ENCODE measurements at regions not wholly inside any gene's neighbourhood (a gene's known extent, or its start where the extent isn't known, plus 50 kb on each side); places are given as distances from the start of the nearest gene placed in this dataset.

- no peak overlapping the region for H3K27ac ChIP-seq
- H3K36me3 ChIP-seq = no peaks in the 10 kb centered on the region
- in situ Hi-C loops (cut with MboI; ENCODE audit: low pct_ligation_motif_present in 1 of 4, low pct_unique_long_range_greater_than_20kb in 1 of 4, low sequenced_read_pairs in 3 of 4) (no loop called here), intact Hi-C loops (cut with DNase I; ENCODE audit: low total_unique reads) (no loop called here)
- no peaks in the 10 kb centered on the region for H3K4me1 ChIP-seq
- TF ChIP-seq CTCF (IDR thresholded peaks at IDR 0.05) (no peak), EP300 (IDR thresholded peaks at IDR 0.05; ENCODE audit: low read depth) (no peak), POLR2AphosphoS5 (IDR thresholded peaks at IDR 0.05) (no peak), POLR2A (IDR thresholded peaks at IDR 0.05) (no peak)
- H3K27me3 ChIP-seq = peaks cover 11% of the 10 kb centered on the region
- 75% methylated on average over 3 of the region's 3 CpGs; no CpG with 5 or more reads in 1 of the 2 donors for WGBS, 2 donors (ENCODE audit: low coverage in 1 of 2)
- no peak for DNase-seq
- no peak overlapping the region for H3K4me3 ChIP-seq
- H3K9me3 ChIP-seq = no peaks in the 10 kb centered on the region
Observed at GRCh38 chr1:5721634-5722215, 270.5 kb downstream of the NPHP4 start.

- intact Hi-C loops (cut with DNase I; ENCODE audit: low total_unique reads) (no loop called here), in situ Hi-C loops (cut with MboI; ENCODE audit: low pct_ligation_motif_present in 1 of 4, low pct_unique_long_range_greater_than_20kb in 1 of 4, low sequenced_read_pairs in 3 of 4) (no loop called here)
- Histone ChIP-seq H3K27ac (no peak overlapping the region), H3K4me1 (no peaks in the 10 kb centered on the region), H3K9me3 (no peaks in the 10 kb centered on the region), H3K4me3 (no peak overlapping the region), H3K36me3 (no peaks in the 10 kb centered on the region), H3K27me3 (peaks cover 11% of the 10 kb centered on the region)
- WGBS, 2 donors (ENCODE audit: low coverage in 1 of 2) = 77% methylated on average over 4 of the region's 4 CpGs; no CpG with 5 or more reads in 1 of the 2 donors
- DNase-seq = no peak
- TF ChIP-seq EP300 (IDR thresholded peaks at IDR 0.05; ENCODE audit: low read depth) (no peak), CTCF (IDR thresholded peaks at IDR 0.05) (no peak), POLR2A (IDR thresholded peaks at IDR 0.05) (no peak), POLR2AphosphoS5 (IDR thresholded peaks at IDR 0.05) (no peak)
Observed at GRCh38 chr1:5720936-5721335, 271.3 kb downstream of the NPHP4 start.

- in situ Hi-C loops (cut with MboI; ENCODE audit: low pct_ligation_motif_present in 1 of 4, low pct_unique_long_range_greater_than_20kb in 1 of 4, low sequenced_read_pairs in 3 of 4) (no loop called here), intact Hi-C loops (cut with DNase I; ENCODE audit: low total_unique reads) (no loop called here)
- no peaks in the 10 kb centered on the region for H3K9me3 ChIP-seq
- no peaks in the 10 kb centered on the region for H3K36me3 ChIP-seq
- WGBS, 2 donors (ENCODE audit: low coverage in 1 of 2) = 74% methylated on average over 8 of the region's 8 CpGs; no CpG with 5 or more reads in 1 of the 2 donors
- H3K27me3 ChIP-seq = peaks cover 11% of the 10 kb centered on the region
- TF ChIP-seq POLR2A (IDR thresholded peaks at IDR 0.05) = no peak
- no peak for TF ChIP-seq POLR2AphosphoS5 (IDR thresholded peaks at IDR 0.05)
- no peak for TF ChIP-seq EP300 (IDR thresholded peaks at IDR 0.05; ENCODE audit: low read depth)
- no peak for TF ChIP-seq CTCF (IDR thresholded peaks at IDR 0.05)
- H3K27ac ChIP-seq = no peak overlapping the region
- H3K4me1 ChIP-seq = no peaks in the 10 kb centered on the region
- no peak for DNase-seq
- no peak overlapping the region for H3K4me3 ChIP-seq
Observed at GRCh38 chr1:5720484-5720883, 271.7 kb downstream of the NPHP4 start.

GRCh38 chr1:5720045-5720444 is 272.2 kb downstream of the NPHP4 start:
- DNase-seq = no peak
- no peak overlapping the region for H3K4me3 ChIP-seq
- H3K4me1 ChIP-seq = no peaks in the 10 kb centered on the region
- 70 to 80% methylated on average over 2 to 8 of the region's 8 CpGs for WGBS, 2 donors (ENCODE audit: low coverage in 1 of 2)
- H3K36me3 ChIP-seq = no peaks in the 10 kb centered on the region
- no peaks in the 10 kb centered on the region for H3K9me3 ChIP-seq
- in situ Hi-C loops (cut with MboI; ENCODE audit: low pct_ligation_motif_present in 1 of 4, low pct_unique_long_range_greater_than_20kb in 1 of 4, low sequenced_read_pairs in 3 of 4) (no loop called here), intact Hi-C loops (cut with DNase I; ENCODE audit: low total_unique reads) (no loop called here)
- TF ChIP-seq POLR2A (IDR thresholded peaks at IDR 0.05) = no peak
- no peak for TF ChIP-seq POLR2AphosphoS5 (IDR thresholded peaks at IDR 0.05)
- TF ChIP-seq EP300 (IDR thresholded peaks at IDR 0.05; ENCODE audit: low read depth) = no peak
- no peak for TF ChIP-seq CTCF (IDR thresholded peaks at IDR 0.05)
- no peak overlapping the region for H3K27ac ChIP-seq
- peaks cover 11% of the 10 kb centered on the region for H3K27me3 ChIP-seq
